Fibroblast of lung (primary cell): ENCODE measurements at regions not wholly inside any gene's neighbourhood (a gene's known extent, or its start where the extent isn't known, plus 50 kb on each side); places are given as distances from the start of the nearest gene placed in this dataset.
"Not testable (repeated sequence)": the region's sequence is repeated elsewhere in the genome, so short reads cannot be mapped to it uniquely, and the experiment has no call there.

Experiments used
- CTCF ChIP-seq, 2 donors: IDR thresholded peaks in 1 of 2; conservative IDR thresholded peaks in 1 of 2; 1 replicate in 1 of 2; 2 replicates in 1 of 2; pipeline ENCODE4 v1.5.1; 2011 to 2012; ENCODE audit warnings: low read length in 2 of 2, control low read depth in 1 of 2, inconsistent platforms in 1 of 2, low read depth in 1 of 2, mild to moderate bottlenecking in 1 of 2
- EZH2 ChIP-seq: IDR thresholded peaks from 2 replicates; pipeline ENCODE4 v1.5.1; 2012; ENCODE audit warnings: low read length, control low read depth, mild to moderate bottlenecking; ENCODE audit errors: missing control alignments

DNA sequence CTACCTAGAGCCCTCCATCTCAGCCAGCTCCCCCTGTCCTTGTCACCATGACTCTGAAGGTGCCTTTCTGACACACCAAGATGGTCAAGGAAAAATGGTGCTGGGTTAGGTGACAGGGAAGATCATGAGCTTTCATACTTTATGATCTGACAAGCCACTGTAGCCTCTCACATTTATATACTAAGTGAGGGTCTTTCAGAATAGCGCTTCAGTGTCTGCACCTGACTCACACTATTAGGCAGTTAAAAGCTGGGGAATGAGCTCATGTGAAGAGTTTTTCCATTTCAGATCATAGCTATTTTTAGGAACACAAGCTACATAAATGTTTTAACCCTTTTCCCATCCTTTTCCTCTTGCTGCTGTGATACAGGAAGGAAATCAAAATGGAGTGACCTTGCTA is 101.4 kb downstream of the FAM72C start:
- TF ChIP-seq CTCF (conservative IDR thresholded peaks at IDR 0.05 in 1 of 2, IDR thresholded peaks at IDR 0.05 in 1 of 2; ENCODE audit: low read depth in 1 of 2, low read length in 2 of 2); EZH2: not testable (repeated sequence)
